Spleen (tissue), 11 donors: ENCODE measurements at regions not wholly inside any gene's neighbourhood (a gene's known extent, or its start where the extent isn't known, plus 50 kb on each side); places are given as distances from the start of the nearest gene placed in this dataset.

ENCODE experiments used
- DNase-seq: peaks from one replicate; pipeline ENCODE4 v3.0.0-alpha.2; 2020
- H3K27ac ChIP-seq, 8 donors: fragments of 200-600 bp; sonication (generic) in 7 of 8; 1 replicate in 4 of 8; 2 replicates in 4 of 8; pipeline versions ENCODE4 v1.5.0 to v1.8.0; 2016 to 2021; ENCODE audit warnings: inconsistent platforms in 4 of 8, mild to moderate bottlenecking in 4 of 8, moderate library complexity in 1 of 8
- H3K27me3 ChIP-seq, 7 donors: fragments of 200-600 bp; sonication (generic) in 6 of 7; replicated peaks in 1 of 7; 1 replicate in 4 of 7; 2 replicates in 3 of 7; pipeline versions ENCODE4 v1.5.0 to v1.8.0; 2016 to 2021; ENCODE audit warnings: inconsistent platforms in 3 of 7, mild to moderate bottlenecking in 1 of 7
- H3K36me3 ChIP-seq, 6 donors: fragments of 200-600 bp; sonication (generic) in 5 of 6; 1 replicate in 4 of 6; 2 replicates in 2 of 6; pipeline versions ENCODE4 v1.5.0 to v1.8.0; 2016 to 2021; ENCODE audit warnings: inconsistent platforms in 2 of 6
- H3K4me1 ChIP-seq, 6 donors: fragments of 200-600 bp; sonication (generic) in 5 of 6; 1 replicate in 3 of 6; 2 replicates in 3 of 6; pipeline versions ENCODE4 v1.5.0 to v1.8.0; 2016 to 2021; ENCODE audit warnings: inconsistent platforms in 3 of 6
- H3K4me3 ChIP-seq, 8 donors: fragments of 200-600 bp; sonication (generic) in 7 of 8; 1 replicate in 4 of 8; 2 replicates in 4 of 8; pipeline versions ENCODE4 v1.5.0 to v1.8.0; 2016 to 2021; ENCODE audit warnings: inconsistent platforms in 4 of 8, mild to moderate bottlenecking in 4 of 8, moderate library complexity in 2 of 8
- H3K9me3 ChIP-seq, 8 donors: fragments of 200-600 bp; sonication (generic) in 7 of 8; 1 replicate in 4 of 8; 2 replicates in 4 of 8; pipeline versions ENCODE4 v1.5.0 to v1.8.0; 2016 to 2021; ENCODE audit warnings: inconsistent platforms in 4 of 8
- POLR2A ChIP-seq, 3 donors: fragments of 450-650 bp; IDR thresholded peaks; one replicate each; pipeline ENCODE4 v1.5.1; 2017; ENCODE audit warnings: antibody characterized with exemption in 3 of 3, mild to moderate bottlenecking in 1 of 3
- POLR2AphosphoS5 ChIP-seq, 3 donors: sonication (generic); formaldehyde crosslinking; IDR thresholded peaks; one replicate each; pipeline ENCODE4 v1.5.1; 2017; ENCODE audit warnings: antibody characterized with exemption in 3 of 3
- WGBS, 5 donors: extraction: QIAGEN DNeasy Blood & Tissue Kit in 3 of 5; methylation state at CpG; one replicate each; pipeline versions ENCODE4 v1.1.5 to v1.1.7; 2013 to 2018; 5-methylcytosine and 5-hydroxymethylcytosine counted together
- intact Hi-C: fragments of 100-400 bp; cut with DNase I; formaldehyde crosslinking; loops from one replicate; pipeline ENCODE4 v1.15.0; 2023; ENCODE audit warnings: low total_unique reads
- TF ChIP-seq, protein P1 (sequence below), 11 experiments: fragments of 200-600 bp in 7 of 11; fragments of 450-650 bp in 4 of 11; sonication (generic) in 4 of 11; IDR thresholded peaks in 8 of 11; conservative IDR thresholded peaks in 3 of 11; 1 replicate in 7 of 11; 2 replicates in 4 of 11; pipeline versions ENCODE4 v1.4.0 to v1.8.0; 2016 to 2021; ENCODE audit warnings: antibody characterized with exemption in 11 of 11, inconsistent platforms in 4 of 11, mild to moderate bottlenecking in 1 of 11
- donor health status: healthy with polysubstance abuse.
- donor health status: DM: no; HTN: no; CAD: no; lungs with moderate emphysema.
- donor health status: DM: no; HTN: no; CAD: no.
- donor health status: Bipolar disorder and iron deficiency.
- donor health status: healthy.
- donor health status: DM: no; HTN: no; CAD: no.
- donor health status: DM: yes; HTN: yes; CAD: no.

DNA sequence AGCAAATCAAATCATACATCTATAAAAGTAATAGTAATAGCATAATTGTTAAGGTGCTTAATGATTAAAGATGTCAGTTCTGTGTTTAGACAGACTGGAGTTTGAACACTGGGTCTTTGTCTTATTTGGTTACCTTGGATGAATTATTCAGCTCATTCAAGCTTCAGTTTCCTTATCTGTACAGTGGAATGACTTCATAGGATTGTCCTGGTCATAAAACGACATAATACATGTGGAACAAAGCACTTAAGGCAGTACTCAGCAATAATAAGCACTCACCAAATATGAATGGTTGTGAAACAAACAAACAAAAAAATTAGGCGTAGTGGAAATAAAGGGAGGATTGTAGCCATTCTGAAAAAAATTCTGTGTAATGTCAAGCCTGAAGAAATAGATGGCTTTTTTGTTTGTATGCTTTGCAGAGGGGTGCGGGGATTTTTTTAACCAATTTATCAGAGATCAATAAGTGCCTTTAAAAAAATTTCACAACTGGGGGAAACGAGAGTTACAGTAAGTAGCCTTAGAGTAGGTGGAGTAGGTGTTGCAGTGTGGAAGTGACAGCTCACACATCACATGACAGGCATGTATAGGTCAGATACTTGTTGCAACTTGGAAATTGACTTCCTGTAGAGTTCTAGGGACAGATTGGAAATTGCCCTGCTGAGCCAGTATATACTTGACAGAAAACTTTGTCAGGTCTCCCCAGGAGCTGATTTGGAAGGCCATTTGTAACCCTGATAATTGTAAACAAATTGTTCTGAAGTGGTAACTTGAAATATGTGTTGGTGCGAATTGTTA lies 157.7 kb downstream of the SLC15A5 start:
- H3K4me1 ChIP-seq = no peaks in the 10 kb centered on the region
- no peak overlapping the region for H3K27ac ChIP-seq
- WGBS, 5 donors = 56 to 71% (median 59%) methylated on average over 5 of the region's 5 CpGs
- no peaks in the 10 kb centered on the region for H3K9me3 ChIP-seq
- no peaks in the 10 kb centered on the region for H3K36me3 ChIP-seq
- H3K4me3 ChIP-seq = no peak overlapping the region
- TF ChIP-seq, protein P1, sequence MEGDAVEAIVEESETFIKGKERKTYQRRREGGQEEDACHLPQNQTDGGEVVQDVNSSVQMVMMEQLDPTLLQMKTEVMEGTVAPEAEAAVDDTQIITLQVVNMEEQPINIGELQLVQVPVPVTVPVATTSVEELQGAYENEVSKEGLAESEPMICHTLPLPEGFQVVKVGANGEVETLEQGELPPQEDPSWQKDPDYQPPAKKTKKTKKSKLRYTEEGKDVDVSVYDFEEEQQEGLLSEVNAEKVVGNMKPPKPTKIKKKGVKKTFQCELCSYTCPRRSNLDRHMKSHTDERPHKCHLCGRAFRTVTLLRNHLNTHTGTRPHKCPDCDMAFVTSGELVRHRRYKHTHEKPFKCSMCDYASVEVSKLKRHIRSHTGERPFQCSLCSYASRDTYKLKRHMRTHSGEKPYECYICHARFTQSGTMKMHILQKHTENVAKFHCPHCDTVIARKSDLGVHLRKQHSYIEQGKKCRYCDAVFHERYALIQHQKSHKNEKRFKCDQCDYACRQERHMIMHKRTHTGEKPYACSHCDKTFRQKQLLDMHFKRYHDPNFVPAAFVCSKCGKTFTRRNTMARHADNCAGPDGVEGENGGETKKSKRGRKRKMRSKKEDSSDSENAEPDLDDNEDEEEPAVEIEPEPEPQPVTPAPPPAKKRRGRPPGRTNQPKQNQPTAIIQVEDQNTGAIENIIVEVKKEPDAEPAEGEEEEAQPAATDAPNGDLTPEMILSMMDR (IDR thresholded peaks at IDR 0.05 in 8 of 11, conservative IDR thresholded peaks at IDR 0.05 in 3 of 11) = no peak
- TF ChIP-seq POLR2A (IDR thresholded peaks at IDR 0.05) (no peak), POLR2AphosphoS5 (IDR thresholded peaks at IDR 0.05) (no peak)
- H3K27me3 ChIP-seq = no peaks in the 10 kb centered on the region
- no peak for DNase-seq
- intact Hi-C loops = no loop called here

- H3K4me3 ChIP-seq = no peak overlapping the region
- TF ChIP-seq, protein P1 (IDR thresholded peaks at IDR 0.05 in 8 of 11, conservative IDR thresholded peaks at IDR 0.05 in 3 of 11) = no peak
- TF ChIP-seq POLR2AphosphoS5 (IDR thresholded peaks at IDR 0.05) (no peak), POLR2A (IDR thresholded peaks at IDR 0.05) (no peak)
- H3K36me3 ChIP-seq = no peaks in the 10 kb centered on the region
- no peaks in the 10 kb centered on the region for H3K4me1 ChIP-seq
- no peaks in the 10 kb centered on the region for H3K27me3 ChIP-seq
- intact Hi-C loops = no loop called here
- no peaks in the 10 kb centered on the region for H3K9me3 ChIP-seq
- DNase-seq = no peak
- no peak overlapping the region for H3K27ac ChIP-seq
Observed at GRCh38 chr12:16118586-16118985, 158.9 kb downstream of the SLC15A5 start.

DNA sequence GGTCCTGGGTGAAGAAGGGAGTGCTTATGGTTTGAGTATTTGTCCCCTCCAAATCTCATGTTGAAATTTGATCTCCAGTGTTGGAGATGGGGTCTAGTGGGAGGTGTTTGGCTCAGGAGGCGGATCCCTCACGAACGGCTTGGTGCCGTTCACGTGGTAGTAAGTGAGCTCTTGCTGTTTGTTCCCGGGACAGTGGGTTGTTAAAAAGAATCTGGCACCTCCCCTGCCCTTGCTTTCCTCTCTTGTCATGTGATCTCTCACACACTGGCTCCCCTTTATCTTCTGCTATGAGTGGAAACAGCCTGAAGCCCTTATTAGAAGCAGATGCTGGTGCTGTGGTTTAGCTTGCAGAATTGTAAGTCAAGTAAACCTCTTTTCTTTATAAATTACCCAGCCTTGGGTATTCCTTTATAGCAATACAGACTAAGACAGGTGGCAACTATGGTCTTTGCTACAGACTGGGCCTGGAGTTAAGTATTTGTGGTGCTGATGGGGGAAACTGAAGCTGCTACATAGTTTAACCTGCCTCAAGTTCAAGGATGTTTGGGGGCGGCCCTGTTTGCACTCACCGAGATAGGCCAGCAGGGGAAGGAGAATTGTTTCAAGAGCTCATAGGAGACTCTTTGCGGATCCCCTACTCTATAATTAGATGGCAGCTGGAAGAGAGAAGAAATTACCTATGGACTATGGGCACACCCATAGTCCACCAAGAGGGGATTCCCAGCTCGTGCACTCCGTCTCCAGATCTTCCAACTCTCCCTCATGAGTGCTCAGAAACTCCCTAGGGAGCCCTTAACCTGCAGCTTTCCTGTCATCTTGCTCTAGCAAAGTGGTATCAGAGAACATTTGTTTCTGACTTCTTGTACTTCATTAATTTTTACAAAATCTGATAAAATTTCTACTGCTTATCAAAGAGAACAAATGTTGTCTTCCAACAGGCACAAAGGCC lies 164.6 kb downstream of the SLC15A5 start:
- DNase-seq = no peak

More for the DNA sequence above, 164.6 kb downstream of the SLC15A5 start:
- H3K27ac ChIP-seq = no peak overlapping the region
- H3K4me1 ChIP-seq = no peaks in the 10 kb centered on the region
- WGBS, 5 donors = 47 to 55% (median 50%) methylated on average over 11 of the region's 11 CpGs
- H3K4me3 ChIP-seq = no peak overlapping the region
- intact Hi-C loops = no loop called here
- H3K36me3 ChIP-seq = no peaks in the 10 kb centered on the region
- TF ChIP-seq POLR2A (IDR thresholded peaks at IDR 0.05) (no peak), POLR2AphosphoS5 (IDR thresholded peaks at IDR 0.05) (no peak)
- TF ChIP-seq, protein P1 (IDR thresholded peaks at IDR 0.05 in 8 of 11, conservative IDR thresholded peaks at IDR 0.05 in 3 of 11) = no peak
- H3K27me3 ChIP-seq = no peaks in the 10 kb centered on the region
- no peaks in the 10 kb centered on the region for H3K9me3 ChIP-seq
